PC-3 (cell line): ENCODE measurements at regions not wholly inside any gene's neighbourhood (a gene's known extent, or its start where the extent isn't known, plus 50 kb on each side); places are given as distances from the start of the nearest gene placed in this dataset.

Source experiments
- ATAC-seq: fragments of 200-7000 bp; cut with Tn5 transposase; 2 replicates; pipeline ENCODE4 v1.9.1; 2020; ENCODE audit warnings: mild to moderate bottlenecking, moderate library complexity
- BruUV-seq: library from RNA; stranded (reverse); fragments of 400-500 nt; replicated peaks from 2 replicates; lab custom pipeline; 2021; lab: Mats Ljungman, UMichigan
- CTCF ChIA-PET: fragments of 300-600 bp; sonication (Branson Sonifier 250); formaldehyde crosslinking; loops from one replicate; lab custom pipeline; 2022; ENCODE audit warnings: antibody characterized with exemption; lab: Charles Lee
- POLR2A ChIA-PET: fragments of 300-600 bp; sonication (Branson Sonifier 250); formaldehyde crosslinking; loops from one replicate; lab custom pipeline; 2022; ENCODE audit warnings: antibody characterized with exemption; ENCODE audit not compliant: unreplicated experiment; lab: Charles Lee
- DNase-seq: peaks from one replicate; pipeline ENCODE4 v3.0.0-alpha.2; 2015
- H2AFZ ChIP-seq: fragments of 300-600 bp; sonication (generic); 2 replicates; pipeline ENCODE4 v1.6.0; 2016; ENCODE audit warnings: antibody characterized with exemption, low read length
- H3F3A ChIP-seq: fragments of 300-600 bp; sonication (generic); one replicate; pipeline ENCODE4 v1.6.0; 2017; ENCODE audit warnings: antibody characterized with exemption, low read length, control low read depth, mild to moderate bottlenecking; ENCODE audit not compliant: unreplicated experiment
- H3K27ac ChIP-seq: fragments of 300-600 bp; sonication (generic); 2 replicates; pipeline ENCODE4 v1.5.1; 2016; ENCODE audit warnings: mild to moderate bottlenecking, low read length
- H3K27me3 ChIP-seq: fragments of 300-600 bp; sonication (generic); 2 replicates; pipeline ENCODE4 v1.6.1; 2016; ENCODE audit warnings: low read length, mixed read lengths
- H3K36me3 ChIP-seq: fragments of 300-600 bp; sonication (generic); 2 replicates; pipeline ENCODE4 v1.6.1; 2016; ENCODE audit warnings: low read depth, mixed run types, low read length, mixed read lengths
- H3K4me1 ChIP-seq: fragments of 300-600 bp; sonication (generic); 2 replicates; pipeline ENCODE4 v1.5.1; 2016; ENCODE audit warnings: low read length; ENCODE audit not compliant: insufficient read depth
- H3K4me2 ChIP-seq: fragments of 300-600 bp; sonication (generic); 2 replicates; pipeline ENCODE4 v1.6.0; 2016; ENCODE audit warnings: low read length
- H3K4me3 ChIP-seq: fragments of 300-600 bp; sonication (generic); 2 replicates; pipeline ENCODE4 v1.5.1; 2016; ENCODE audit warnings: mild to moderate bottlenecking, low read length, mixed read lengths
- H3K79me2 ChIP-seq: fragments of 300-600 bp; sonication (generic); 2 replicates; pipeline ENCODE4 v1.6.1; 2017; ENCODE audit warnings: low read length, mixed read lengths
- H3K9ac ChIP-seq: fragments of 300-600 bp; sonication (generic); 2 replicates; pipeline ENCODE4 v1.6.0; 2016; ENCODE audit warnings: mild to moderate bottlenecking, low read length
- H3K9me2 ChIP-seq: fragments of 300-600 bp; sonication (generic); replicated peaks from 2 replicates; pipeline ENCODE4 v1.6.1; 2016; ENCODE audit warnings: mixed run types, low read length, mixed read lengths
- H3K9me3 ChIP-seq: fragments of 300-600 bp; sonication (generic); 2 replicates; pipeline ENCODE4 v1.6.1; 2016; ENCODE audit warnings: low read length, mixed read lengths
- H4K20me1 ChIP-seq: fragments of 300-600 bp; sonication (generic); 2 replicates; pipeline ENCODE4 v1.6.1; 2016; ENCODE audit warnings: low read length, mixed read lengths
- CTCF ChIP-seq: fragments of 300-600 bp; sonication (generic); conservative IDR thresholded peaks from 2 replicates; pipeline ENCODE4 v1.5.1; 2017; ENCODE audit warnings: antibody characterized with exemption, low read depth, mild to moderate bottlenecking, low read length
- EZH2 ChIP-seq: fragments of 300-600 bp; sonication (generic); IDR thresholded peaks from one replicate; pipeline ENCODE4 v1.6.1; 2017; ENCODE audit warnings: antibody characterized with exemption, mild to moderate bottlenecking, low read length; ENCODE audit not compliant: unreplicated experiment
- EZH2phosphoT487 ChIP-seq: fragments of 300-600 bp; sonication (generic); IDR thresholded peaks from 2 replicates; pipeline ENCODE4 v1.6.1; 2018; ENCODE audit warnings: mild to moderate bottlenecking, antibody characterized with exemption, low read length, borderline replicate concordance
- intact Hi-C: fragments of 100-400 bp; cut with micrococcal nuclease; formaldehyde crosslinking; loops from 2 replicates; pipeline ENCODE4 v1.9.0; 2023

DNA sequence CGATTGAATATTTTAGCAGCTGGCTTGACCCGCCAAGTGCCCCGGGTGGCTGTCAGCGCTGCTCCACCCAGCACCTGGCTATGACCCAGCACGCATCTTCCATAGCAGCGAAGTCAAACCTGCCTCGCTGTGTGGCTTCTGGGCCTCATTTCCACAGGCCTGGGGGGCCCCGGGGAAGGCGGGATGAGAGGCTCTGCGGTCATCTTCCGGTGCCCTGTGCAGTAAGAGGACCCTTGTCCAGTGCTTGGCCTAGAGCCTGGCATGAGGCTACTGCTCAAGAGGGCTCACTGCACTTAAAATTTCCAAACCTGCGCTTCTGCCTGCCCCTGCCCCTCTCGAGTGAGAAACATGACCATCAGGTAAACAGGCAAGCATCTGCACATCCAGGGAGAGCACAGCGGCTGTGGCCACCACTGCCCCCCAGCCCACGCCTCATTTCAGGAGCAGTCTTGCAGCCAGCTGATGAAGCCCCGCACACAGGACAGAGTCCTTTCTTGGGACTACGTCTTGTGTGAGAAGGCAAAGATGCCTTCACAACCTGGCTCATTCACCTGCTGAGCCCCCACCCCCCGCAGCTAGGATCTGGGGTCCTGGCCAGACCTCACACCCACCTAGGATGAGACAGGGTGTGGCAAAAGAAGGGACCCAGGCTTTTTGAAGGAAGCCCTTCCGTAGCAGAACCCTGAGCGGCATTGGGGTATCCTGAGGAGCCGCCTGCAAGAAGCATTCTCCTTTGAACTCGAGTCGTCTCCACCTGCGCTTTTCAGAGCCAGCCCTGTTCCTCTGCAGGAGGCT is 69.5 kb upstream of the UNC5A start:
- no peaks in the 10 kb centered on the region for H3K79me2 ChIP-seq
- ATAC-seq (no peak; the same call in 1 of the 2 replicates), DNase-seq (no peak)
- no peak overlapping the region for H3K4me3 ChIP-seq
- no peak overlapping the region for H3K27ac ChIP-seq
- no peak overlapping the region for H3K9ac ChIP-seq
- no peaks in the 10 kb centered on the region for H3F3A ChIP-seq
- H3K4me1 ChIP-seq: no peaks in the 10 kb centered on the region
- H3K4me2 ChIP-seq: no peak overlapping the region
- CTCF ChIA-PET: no interaction called here
- no TSS peak for BruUV-seq
- no peak for TF ChIP-seq EZH2
- intact Hi-C loops: no loop called here
- H3K9me2 ChIP-seq: no peaks in the 10 kb centered on the region
- no peak overlapping the region for H2AFZ ChIP-seq
- peaks cover 58% of the 10 kb centered on the region for H3K27me3 ChIP-seq
- POLR2A ChIA-PET: no interaction called here
- no peaks in the 10 kb centered on the region for H4K20me1 ChIP-seq
- no peaks in the 10 kb centered on the region for H3K9me3 ChIP-seq
- no peaks in the 10 kb centered on the region for H3K36me3 ChIP-seq

- no peak for TF ChIP-seq EZH2
- no peak for TF ChIP-seq CTCF
- TF ChIP-seq EZH2phosphoT487: no peak
- Histone ChIP-seq H4K20me1 (no peaks in the 10 kb centered on the region), H3K27ac (no peak overlapping the region), H3F3A (no peaks in the 10 kb centered on the region), H3K79me2 (no peaks in the 10 kb centered on the region), H3K27me3 (peaks cover 58% of the 10 kb centered on the region), H3K4me2 (no peak overlapping the region), H3K9me3 (no peaks in the 10 kb centered on the region), H3K9ac (no peak overlapping the region), H3K9me2 (no peaks in the 10 kb centered on the region), H2AFZ (no peak overlapping the region), H3K4me1 (no peaks in the 10 kb centered on the region), H3K36me3 (no peaks in the 10 kb centered on the region), H3K4me3 (no peak overlapping the region)
- ChIA-PET CTCF (no interaction called here), POLR2A (no interaction called here)
- DNase-seq (no peak), ATAC-seq (no peak)
- BruUV-seq: no TSS peak
- intact Hi-C loops: no loop called here
Measured at GRCh38 chr5:176741561-176742211, 68.7 kb upstream of the UNC5A start.

DNA sequence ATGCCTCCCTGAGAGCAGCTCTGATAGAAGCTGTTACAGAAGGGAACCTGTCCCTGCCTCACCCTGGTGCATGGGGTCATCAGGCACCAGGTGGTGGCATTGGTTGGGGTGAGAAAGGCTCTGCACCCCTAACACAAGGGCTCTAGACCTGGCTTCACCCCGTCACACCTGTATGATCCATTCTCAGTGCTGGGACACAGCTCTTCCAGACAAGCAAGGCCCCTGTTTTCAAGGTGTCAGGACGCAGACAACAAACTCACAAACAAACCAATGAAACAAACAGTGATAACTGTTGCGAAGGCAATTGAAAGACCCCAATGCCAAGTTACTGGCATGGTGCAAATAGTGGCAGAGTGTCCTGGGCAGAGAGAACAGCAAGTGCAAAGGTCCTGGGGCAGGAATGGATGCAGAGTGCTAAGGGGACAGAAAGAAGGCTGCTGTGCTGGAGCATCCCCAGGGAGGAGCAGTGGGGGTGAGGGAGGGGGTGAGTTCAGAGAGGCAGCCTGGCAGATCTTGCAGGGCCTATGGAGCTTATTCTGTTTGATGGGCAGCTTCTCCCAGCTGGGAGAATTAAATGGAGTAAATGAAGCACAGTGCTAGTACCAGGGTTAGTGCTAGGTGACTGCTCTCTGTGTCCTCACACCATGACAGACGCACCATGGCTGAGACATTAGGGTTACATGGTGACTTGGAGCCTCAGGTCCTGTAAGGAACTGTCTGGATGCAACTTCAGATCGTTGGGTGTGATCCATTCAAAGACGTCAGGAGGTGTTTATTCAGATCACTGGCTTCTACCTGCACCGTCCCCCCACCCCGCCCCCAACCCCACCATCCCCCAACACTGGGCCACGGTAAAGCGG is 67.9 kb upstream of the UNC5A start:
- no TSS peak for BruUV-seq
- H3K4me1 ChIP-seq: no peaks in the 10 kb centered on the region
- H3K4me3 ChIP-seq: no peak overlapping the region
- H3K79me2 ChIP-seq: no peaks in the 10 kb centered on the region
- POLR2A ChIA-PET: no interaction called here
- peak overlapping the region; percentile 68; the same call in 1 of the 2 replicates for H3K4me2 ChIP-seq
- DNase-seq: no peak
- no peaks in the 10 kb centered on the region for H3K9me3 ChIP-seq
- no peaks in the 10 kb centered on the region for H3F3A ChIP-seq
- peaks cover 62% of the 10 kb centered on the region for H3K27me3 ChIP-seq
- CTCF ChIA-PET: no interaction called here
- no peaks in the 10 kb centered on the region for H3K9me2 ChIP-seq
- H2AFZ ChIP-seq: no peak overlapping the region
- intact Hi-C loops: no loop called here
- H4K20me1 ChIP-seq: no peaks in the 10 kb centered on the region
- no peaks in the 10 kb centered on the region for H3K36me3 ChIP-seq
- no peak for ATAC-seq
- H3K27ac ChIP-seq: no peak overlapping the region
- TF ChIP-seq CTCF (no peak), EZH2 (no peak), EZH2phosphoT487 (no peak)
- no peak overlapping the region for H3K9ac ChIP-seq
